IPS DF 4.7 (cell line): ENCODE measurements at regions not wholly inside any gene's neighbourhood (a gene's known extent, or its start where the extent isn't known, plus 50 kb on each side); places are given as distances from the start of the nearest gene placed in this dataset.
"Not testable (repeated sequence)": the region's sequence is repeated elsewhere in the genome, so short reads cannot be mapped to it uniquely, and the experiment has no call there.

Experiments
- DNase-seq: peaks from one replicate; pipeline ENCODE4 v3.0.0-alpha.2; 2013; ENCODE audit warnings: low spot score; ENCODE audit errors: extremely low read depth

GRCh38 chr5:125976421-125977000, 446.7 kb upstream of the GRAMD2B start:
- DNase-seq = no peak

GRCh38 chr5:125978015-125978414, 445.2 kb upstream of the GRAMD2B start:
- no peak for DNase-seq

- DNase-seq = no peak
These were observed 443.6 kb upstream of the GRAMD2B start for GRCh38 chr5:125979636-125980035.

GRCh38 chr5:125981016-125981415, 442.2 kb upstream of the GRAMD2B start:
- DNase-seq = no peak

- DNase-seq = no peak
These were observed 435.4 kb upstream of the GRAMD2B start for GRCh38 chr5:125987677-125988255.

GRCh38 chr5:125992050-125992449, 431.2 kb upstream of the GRAMD2B start:
- DNase-seq = no peak

- DNase-seq = not testable (repeated sequence)
These were observed 423.8 kb upstream of the GRAMD2B start for GRCh38 chr5:125999271-126000030.

GRCh38 chr5:126000507-126000906, 422.7 kb upstream of the GRAMD2B start:
- no peak for DNase-seq

GRCh38 chr5:126002222-126002897, 420.8 kb upstream of the GRAMD2B start:
- DNase-seq = no peak

GRCh38 chr5:126003309-126003708, 419.9 kb upstream of the GRAMD2B start:
- DNase-seq = no peak

- no peak for DNase-seq
These were observed 418.6 kb upstream of the GRAMD2B start for GRCh38 chr5:126004636-126005035.

- DNase-seq = no peak
These were observed 415.4 kb upstream of the GRAMD2B start for GRCh38 chr5:126007841-126008240.

- DNase-seq = peak; percentile 90
These were observed 413.6 kb upstream of the GRAMD2B start for GRCh38 chr5:126009566-126009965.

- DNase-seq = not testable (repeated sequence)
These were observed 411.7 kb upstream of the GRAMD2B start for GRCh38 chr5:126011526-126011925.

- no peak for DNase-seq
These were observed 408.5 kb upstream of the GRAMD2B start for GRCh38 chr5:126014676-126015075.

- no peak for DNase-seq
These were observed 407.7 kb upstream of the GRAMD2B start for GRCh38 chr5:126015235-126016181.

- no peak for DNase-seq
These were observed 407.0 kb upstream of the GRAMD2B start for GRCh38 chr5:126016256-126016655.

GRCh38 chr5:126017096-126017495, 406.1 kb upstream of the GRAMD2B start:
- no peak for DNase-seq

GRCh38 chr5:126020770-126021169, 402.4 kb upstream of the GRAMD2B start:
- DNase-seq = no peak

GRCh38 chr5:126023994-126024441, 399.2 kb upstream of the GRAMD2B start:
- DNase-seq = no peak

GRCh38 chr5:126027149-126027548, 396.1 kb upstream of the GRAMD2B start:
- DNase-seq = no peak
